MG63 (cell line): ENCODE measurements at regions not wholly inside any gene's neighbourhood (a gene's known extent, or its start where the extent isn't known, plus 50 kb on each side); places are given as distances from the start of the nearest gene placed in this dataset.
"Not testable (repeated sequence)": the region's sequence is repeated elsewhere in the genome, so short reads cannot be mapped to it uniquely, and the experiment has no call there.

Source experiments
- DNase-seq: peaks from one replicate; pipeline ENCODE4 v3.0.0-alpha.2; 2020
- H3K27me3 ChIP-seq: fragments of 250-450 bp; sonication (Bioruptor Pico); 2 replicates; pipeline ENCODE4 v1.5.1; 2020; ENCODE audit warnings: mild to moderate bottlenecking, moderate library complexity
- H3K36me3 ChIP-seq: fragments of 250-450 bp; sonication (Bioruptor Pico); 2 replicates; pipeline ENCODE4 v1.5.1; 2020; ENCODE audit warnings: mild to moderate bottlenecking, moderate library complexity
- H3K4me3 ChIP-seq: fragments of 250-450 bp; sonication (Bioruptor Pico); 2 replicates; pipeline ENCODE4 v1.5.1; 2020; ENCODE audit warnings: mild to moderate bottlenecking, moderate library complexity
- H3K9me3 ChIP-seq: fragments of 250-450 bp; sonication (Bioruptor Pico); 2 replicates; pipeline ENCODE4 v1.5.1; 2020; ENCODE audit warnings: mild to moderate bottlenecking, moderate library complexity

DNA sequence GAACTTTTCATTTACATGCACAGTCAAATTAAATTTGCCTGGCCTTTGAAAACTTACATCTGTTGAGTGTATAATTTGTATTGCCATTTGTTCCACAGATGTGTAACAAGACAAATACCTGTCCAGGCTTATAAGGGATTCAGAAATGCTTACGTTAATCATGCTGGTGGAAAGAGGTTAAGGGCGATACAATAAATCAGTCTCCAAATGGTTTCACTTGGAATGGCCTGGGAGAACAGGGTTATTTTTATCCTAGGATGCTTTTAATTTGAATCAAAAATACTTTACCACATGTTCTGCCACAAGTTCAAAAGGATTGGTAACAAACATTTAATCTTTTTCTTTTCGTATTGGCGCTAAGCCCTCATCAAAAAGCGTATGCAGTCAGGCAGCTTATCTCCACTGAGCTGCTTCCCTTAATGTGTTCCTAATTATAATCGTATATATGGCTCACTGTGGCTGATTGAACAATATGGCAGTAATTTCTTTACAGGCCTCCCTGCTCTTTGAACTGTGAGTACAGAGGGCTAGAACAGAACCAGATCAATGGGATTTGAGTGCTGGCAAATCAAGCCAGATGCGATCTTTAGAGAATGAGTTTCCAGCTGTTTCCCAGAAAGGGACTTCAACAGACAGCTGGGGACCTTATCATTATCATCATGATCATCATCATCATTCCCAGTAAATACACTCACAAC, 425.7 kb downstream of the SPRY2 start:
- no peaks in the 10 kb centered on the region for H3K27me3 ChIP-seq
- no peaks in the 10 kb centered on the region for H3K9me3 ChIP-seq
- H3K4me3 ChIP-seq = no peak overlapping the region
- DNase-seq = no peak
- H3K36me3 ChIP-seq = no peaks in the 10 kb centered on the region

GRCh38 chr13:79913141-79913827, 427.6 kb downstream of the SPRY2 start:
- H3K4me3 ChIP-seq = no peak overlapping the region
- DNase-seq = no peak
- H3K27me3 ChIP-seq = no peaks in the 10 kb centered on the region
- H3K36me3 ChIP-seq = no peaks in the 10 kb centered on the region
- no peaks in the 10 kb centered on the region for H3K9me3 ChIP-seq

DNA sequence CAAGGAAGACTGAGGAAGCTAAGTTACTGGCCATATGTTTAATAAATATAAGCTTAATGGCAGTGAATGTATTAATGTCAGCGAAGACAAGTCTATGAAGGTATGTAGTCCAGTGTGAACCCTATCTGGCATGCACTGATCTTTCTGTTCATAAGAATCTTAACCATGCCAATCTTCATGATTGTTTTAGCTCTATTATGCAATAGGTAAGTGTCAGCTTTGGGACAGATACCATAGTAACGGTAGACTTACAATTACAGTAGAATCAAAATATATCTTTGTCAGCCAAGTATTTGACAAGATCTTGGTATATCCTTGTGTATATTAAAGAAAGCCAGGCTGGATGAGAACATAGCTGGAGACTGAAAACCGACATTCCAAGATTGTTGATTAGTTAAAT, 428.5 kb downstream of the SPRY2 start:
- Histone ChIP-seq H3K4me3 (no peak overlapping the region), H3K36me3 (no peaks in the 10 kb centered on the region), H3K27me3 (no peaks in the 10 kb centered on the region), H3K9me3 (no peaks in the 10 kb centered on the region)
- DNase-seq = no peak

DNA sequence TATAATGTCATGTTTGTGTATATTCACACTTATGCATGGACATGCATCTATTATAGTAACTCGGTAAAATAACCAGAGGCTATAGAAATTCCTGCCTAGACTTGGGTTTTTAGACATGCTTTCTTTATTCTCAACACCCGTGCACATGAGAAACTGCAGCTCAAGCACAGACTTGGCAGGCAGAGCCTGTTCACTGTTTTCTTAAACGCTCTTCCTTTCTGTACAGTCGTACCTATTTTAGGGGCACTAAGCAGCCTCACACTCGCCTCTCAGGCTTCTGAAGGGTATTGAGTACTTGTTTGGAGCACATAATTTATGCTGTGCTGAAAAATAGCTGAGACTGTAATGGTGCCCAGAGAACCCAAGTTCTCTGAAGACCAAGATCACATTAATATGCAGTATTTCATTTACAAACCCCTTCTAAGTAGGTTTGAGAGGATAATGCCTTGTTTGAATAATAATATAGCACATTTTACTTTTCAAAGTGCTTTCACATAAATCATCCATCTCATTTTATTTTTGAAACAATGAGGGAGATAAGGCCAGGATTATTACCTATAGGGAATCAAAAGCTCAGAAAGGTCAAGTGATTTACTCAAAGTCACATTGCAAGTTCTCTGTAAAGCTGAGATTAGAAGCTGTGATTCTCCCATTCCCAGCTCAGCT, 429.9 kb downstream of the SPRY2 start:
- no peaks in the 10 kb centered on the region for H3K36me3 ChIP-seq
- H3K9me3 ChIP-seq = no peaks in the 10 kb centered on the region
- no peak for DNase-seq
- H3K4me3 ChIP-seq = no peak overlapping the region
- H3K27me3 ChIP-seq = no peaks in the 10 kb centered on the region

DNA sequence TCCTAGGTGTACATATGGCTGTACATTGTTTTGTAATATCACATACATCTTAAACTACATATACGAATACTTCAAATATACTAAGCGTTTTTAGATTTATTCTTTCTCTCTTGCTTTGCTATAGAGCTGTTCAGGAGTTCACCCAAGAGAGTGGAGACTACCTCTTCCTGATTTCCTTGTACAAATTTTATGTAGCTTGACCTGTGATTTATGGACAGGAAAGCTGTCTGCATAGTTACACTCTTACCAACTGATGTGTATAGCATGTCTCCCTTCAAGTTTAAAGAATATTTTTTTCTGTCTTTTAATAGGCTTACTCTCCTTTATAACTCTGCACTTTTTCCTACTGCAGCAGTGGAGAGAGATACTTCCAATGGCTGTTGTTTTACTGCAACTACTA, 428.7 kb downstream of the NDFIP2 start:
- DNase-seq = no peak
- H3K4me3 ChIP-seq = no peak overlapping the region

DNA sequence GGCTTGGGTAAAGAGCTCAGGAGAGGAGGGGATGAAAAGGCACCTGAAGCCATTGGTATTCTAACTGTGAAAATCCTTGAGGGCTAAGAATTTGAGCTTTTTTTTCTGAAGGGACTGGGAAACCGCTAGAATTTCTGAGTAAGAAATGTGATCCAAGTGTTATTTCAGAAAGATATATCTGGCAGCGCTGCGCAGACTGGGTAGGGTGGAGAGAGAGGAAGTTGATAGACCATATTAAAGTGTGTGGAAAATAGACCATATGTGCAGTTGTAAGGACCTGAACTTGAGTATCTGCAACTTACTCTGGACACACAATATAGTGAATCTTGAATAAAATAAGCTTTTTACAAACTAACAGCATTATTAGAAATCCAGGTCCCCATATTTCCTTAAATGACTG, 427.4 kb downstream of the NDFIP2 start:
- Histone ChIP-seq H3K36me3 (no peaks in the 10 kb centered on the region), H3K27me3 (no peaks in the 10 kb centered on the region), H3K4me3 (no peak overlapping the region), H3K9me3 (no peaks in the 10 kb centered on the region)
- no peak for DNase-seq

More for the DNA sequence above, 428.7 kb downstream of the NDFIP2 start:
- no peaks in the 10 kb centered on the region for H3K9me3 ChIP-seq
- no peaks in the 10 kb centered on the region for H3K36me3 ChIP-seq
- H3K27me3 ChIP-seq = no peaks in the 10 kb centered on the region

DNA sequence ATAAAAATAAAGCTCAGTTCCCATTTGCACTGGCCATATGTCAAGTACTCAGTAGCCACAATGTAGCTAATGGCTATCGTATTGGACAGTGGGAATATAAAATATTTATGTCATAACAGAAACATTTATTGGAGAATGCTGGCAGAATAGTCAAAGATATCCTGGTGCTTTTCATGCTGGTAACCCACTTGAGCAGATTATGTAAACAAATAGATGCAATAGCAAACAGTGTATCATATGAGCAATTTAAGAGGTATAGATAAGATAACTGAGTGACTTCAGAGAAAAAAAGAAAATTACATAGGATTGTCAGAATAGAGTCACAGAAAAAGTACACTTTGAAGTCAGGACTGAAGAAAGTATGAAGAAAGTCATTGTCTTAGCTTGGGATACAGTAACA, 426.6 kb downstream of the NDFIP2 start:
- Histone ChIP-seq H3K27me3 (no peaks in the 10 kb centered on the region), H3K9me3 (no peaks in the 10 kb centered on the region), H3K36me3 (no peaks in the 10 kb centered on the region), H3K4me3 (no peak overlapping the region)
- no peak for DNase-seq

DNA sequence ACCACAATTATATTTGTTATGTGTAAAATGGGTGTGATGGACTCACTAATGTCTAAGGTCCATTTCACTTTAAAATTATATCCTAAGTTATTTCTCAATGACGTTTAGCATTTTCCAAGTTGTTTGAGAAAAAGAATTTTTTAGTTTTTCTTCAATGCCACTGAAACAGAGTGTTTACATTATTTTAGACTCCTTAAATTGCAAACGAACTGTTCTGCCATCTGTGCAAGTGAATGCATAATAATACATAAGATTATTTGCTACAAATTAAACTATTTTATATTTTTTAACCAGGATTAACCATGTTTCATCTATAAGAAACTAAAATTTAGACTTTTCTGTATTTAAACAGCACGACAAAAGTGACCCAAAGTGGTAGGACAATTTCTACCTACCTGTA, 425.4 kb downstream of the NDFIP2 start:
- Histone ChIP-seq H3K36me3 (no peaks in the 10 kb centered on the region), H3K4me3 (no peak overlapping the region), H3K9me3 (no peaks in the 10 kb centered on the region), H3K27me3 (no peaks in the 10 kb centered on the region)
- DNase-seq = no peak

DNA sequence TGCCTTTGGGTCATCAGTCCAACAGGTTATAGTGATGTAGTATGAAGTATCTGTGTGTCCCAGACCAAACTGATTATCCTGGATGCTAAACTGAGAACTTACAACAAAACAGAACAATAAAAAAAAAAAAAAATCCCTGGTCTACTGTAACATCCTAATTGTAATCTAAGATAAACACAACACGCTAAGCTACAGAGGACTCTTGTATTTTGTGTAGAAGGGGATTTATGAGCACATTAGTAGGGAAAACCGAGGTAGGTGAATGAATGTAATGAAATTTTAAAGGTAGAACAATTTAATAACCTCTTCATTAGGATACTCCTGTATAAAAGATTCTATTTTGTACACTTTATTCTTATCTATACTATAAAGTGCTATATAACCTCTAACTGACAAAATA, 424.1 kb downstream of the NDFIP2 start:
- no peaks in the 10 kb centered on the region for H3K27me3 ChIP-seq
- no peaks in the 10 kb centered on the region for H3K36me3 ChIP-seq
- DNase-seq = no peak
- no peaks in the 10 kb centered on the region for H3K9me3 ChIP-seq
- no peak overlapping the region for H3K4me3 ChIP-seq

GRCh38 chr13:79904581-79904980, 423.6 kb downstream of the NDFIP2 start:
- no peak for DNase-seq
- no peaks in the 10 kb centered on the region for H3K36me3 ChIP-seq

GRCh38 chr13:79901336-79901735, 420.4 kb downstream of the NDFIP2 start:
- no peaks in the 10 kb centered on the region for H3K9me3 ChIP-seq
- no peaks in the 10 kb centered on the region for H3K27me3 ChIP-seq
- H3K4me3 ChIP-seq = no peak overlapping the region
- H3K36me3 ChIP-seq = no peaks in the 10 kb centered on the region
- DNase-seq = no peak

More at GRCh38 chr13:79904581-79904980, 423.6 kb downstream of the NDFIP2 start:
- H3K27me3 ChIP-seq = no peaks in the 10 kb centered on the region
- no peak overlapping the region for H3K4me3 ChIP-seq
- no peaks in the 10 kb centered on the region for H3K9me3 ChIP-seq

- no peaks in the 10 kb centered on the region for H3K9me3 ChIP-seq
- H3K36me3 ChIP-seq = no peaks in the 10 kb centered on the region
- no peaks in the 10 kb centered on the region for H3K27me3 ChIP-seq
- no peak overlapping the region for H3K4me3 ChIP-seq
- DNase-seq = no peak
Measured at GRCh38 chr13:79900356-79900755, 419.4 kb downstream of the NDFIP2 start.

DNA sequence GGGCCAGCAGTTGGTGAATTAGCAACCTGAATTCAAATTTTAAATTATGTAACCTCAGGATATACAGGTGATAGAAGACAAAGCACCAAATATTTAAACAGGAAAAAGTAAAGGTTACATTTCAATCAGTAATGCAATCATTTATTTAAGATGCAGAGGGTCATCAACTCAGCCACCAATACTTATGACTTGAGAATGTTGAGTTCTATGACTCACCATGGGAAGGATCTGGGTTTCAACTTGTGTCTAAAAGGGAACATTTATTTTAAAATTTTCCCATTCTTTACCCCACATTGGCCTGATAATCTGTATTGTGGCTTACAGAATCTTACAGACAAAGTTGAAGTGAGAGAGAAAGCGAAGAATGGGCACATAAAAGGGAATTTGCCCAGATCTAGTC, 418.0 kb downstream of the NDFIP2 start:
- Histone ChIP-seq H3K9me3 (no peaks in the 10 kb centered on the region), H3K36me3 (no peaks in the 10 kb centered on the region), H3K27me3 (no peaks in the 10 kb centered on the region), H3K4me3 (no peak overlapping the region)
- DNase-seq = no peak

- no peak for DNase-seq
- H3K4me3 ChIP-seq = no peak overlapping the region
- H3K36me3 ChIP-seq = no peaks in the 10 kb centered on the region
- H3K27me3 ChIP-seq = no peaks in the 10 kb centered on the region
- no peaks in the 10 kb centered on the region for H3K9me3 ChIP-seq
Measured at GRCh38 chr13:79898202-79898826, 417.4 kb downstream of the NDFIP2 start.

- no peaks in the 10 kb centered on the region for H3K9me3 ChIP-seq
Measured at GRCh38 chr13:79896851-79897250, 415.9 kb downstream of the NDFIP2 start.

DNA sequence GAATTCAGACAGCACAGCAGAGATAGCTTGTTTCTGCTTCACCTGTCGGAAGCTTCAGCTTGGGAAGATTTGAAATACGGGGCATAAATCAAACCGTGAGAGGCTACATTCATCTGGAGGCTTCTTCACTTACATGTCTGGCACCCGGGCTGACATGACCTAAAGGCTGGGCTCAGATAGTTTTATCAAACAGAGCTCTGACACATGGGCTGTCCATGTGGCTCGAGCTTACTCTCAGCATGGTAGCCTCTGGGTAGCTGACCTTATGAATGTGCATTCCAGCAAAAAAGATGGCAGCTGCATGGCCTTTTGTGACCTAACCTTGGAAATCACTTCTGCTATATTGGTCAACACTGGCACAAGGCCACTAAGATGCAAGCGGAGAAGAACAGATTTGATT, 414.5 kb downstream of the NDFIP2 start:
- no peak for DNase-seq
- no peak overlapping the region for H3K4me3 ChIP-seq

More at GRCh38 chr13:79896851-79897250, 415.9 kb downstream of the NDFIP2 start:
- no peaks in the 10 kb centered on the region for H3K27me3 ChIP-seq
- DNase-seq = no peak
- H3K36me3 ChIP-seq = no peaks in the 10 kb centered on the region
- H3K4me3 ChIP-seq = no peak overlapping the region

DNA sequence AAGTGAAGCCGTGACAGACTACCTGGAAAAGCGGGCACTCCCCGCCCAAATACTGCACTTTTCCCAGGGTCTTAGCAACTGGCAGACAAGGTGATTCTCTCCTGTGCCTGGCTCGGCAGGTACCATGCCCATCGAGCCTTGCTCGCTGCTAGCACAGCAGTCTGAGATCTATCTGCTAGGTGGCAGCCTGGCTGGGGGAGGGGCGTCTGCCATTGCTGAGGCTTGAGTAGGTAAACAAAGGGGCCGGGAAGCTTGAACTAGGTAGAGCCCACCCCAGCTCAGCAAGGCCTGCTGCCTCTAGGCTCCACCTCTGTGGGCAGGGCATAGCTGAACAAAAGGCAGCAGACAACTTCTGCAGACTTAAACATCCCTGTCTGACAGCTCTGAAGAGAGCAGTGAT, 406.3 kb downstream of the NDFIP2 start:
- H3K36me3 ChIP-seq, H3K4me3 ChIP-seq, H3K27me3 ChIP-seq, H3K9me3 ChIP-seq, DNase-seq: not testable (repeated sequence)

More for the DNA sequence above, 414.5 kb downstream of the NDFIP2 start:
- Histone ChIP-seq H3K9me3 (no peaks in the 10 kb centered on the region), H3K36me3 (no peaks in the 10 kb centered on the region), H3K27me3 (no peaks in the 10 kb centered on the region)
